ENCODE measurements at regions not wholly inside any gene's neighbourhood (a gene's known extent, or its start where the extent isn't known, plus 50 kb on each side); places are given as distances from the start of the nearest gene placed in this dataset.

GRCh38 chr5:21398511-21398910 is 1410.5 kb upstream of the CDH18 start:
- TF ChIP-seq, protein P1, sequence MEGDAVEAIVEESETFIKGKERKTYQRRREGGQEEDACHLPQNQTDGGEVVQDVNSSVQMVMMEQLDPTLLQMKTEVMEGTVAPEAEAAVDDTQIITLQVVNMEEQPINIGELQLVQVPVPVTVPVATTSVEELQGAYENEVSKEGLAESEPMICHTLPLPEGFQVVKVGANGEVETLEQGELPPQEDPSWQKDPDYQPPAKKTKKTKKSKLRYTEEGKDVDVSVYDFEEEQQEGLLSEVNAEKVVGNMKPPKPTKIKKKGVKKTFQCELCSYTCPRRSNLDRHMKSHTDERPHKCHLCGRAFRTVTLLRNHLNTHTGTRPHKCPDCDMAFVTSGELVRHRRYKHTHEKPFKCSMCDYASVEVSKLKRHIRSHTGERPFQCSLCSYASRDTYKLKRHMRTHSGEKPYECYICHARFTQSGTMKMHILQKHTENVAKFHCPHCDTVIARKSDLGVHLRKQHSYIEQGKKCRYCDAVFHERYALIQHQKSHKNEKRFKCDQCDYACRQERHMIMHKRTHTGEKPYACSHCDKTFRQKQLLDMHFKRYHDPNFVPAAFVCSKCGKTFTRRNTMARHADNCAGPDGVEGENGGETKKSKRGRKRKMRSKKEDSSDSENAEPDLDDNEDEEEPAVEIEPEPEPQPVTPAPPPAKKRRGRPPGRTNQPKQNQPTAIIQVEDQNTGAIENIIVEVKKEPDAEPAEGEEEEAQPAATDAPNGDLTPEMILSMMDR (conservative IDR thresholded peaks at IDR 0.05), result no peak
- TF ChIP-seq ZFX (IDR thresholded peaks at IDR 0.05), result no peak
